Activated naive CD8-positive, alpha-beta T cell treated with anti-CD3 and anti-CD28 coated beads, Interleukin-2, amount 50 U/mL, for 24 hours (primary cell): ENCODE measurements at regions not wholly inside any gene's neighbourhood (a gene's known extent, or its start where the extent isn't known, plus 50 kb on each side); places are given as distances from the start of the nearest gene placed in this dataset.

Experiments
- ATAC-seq: fragments of 150-1000 bp; cut with Tn5 transposase; one replicate; pipeline ENCODE4 v1.10.0; 2021
- DNase-seq: peaks from one replicate; pipeline ENCODE4 v3.0.0; 2021
- H3K27ac Mint-ChIP-seq: one replicate; pipeline ENCODE4 v1.8.0; 2021; ENCODE audit warnings: mild to moderate bottlenecking, mixed read lengths
- H3K27me3 Mint-ChIP-seq: one replicate; pipeline ENCODE4 v1.8.0; 2021; ENCODE audit warnings: mixed read lengths
- H3K36me3 Mint-ChIP-seq: one replicate; pipeline ENCODE4 v1.8.0; 2021; ENCODE audit warnings: low read depth, mixed read lengths
- H3K4me1 Mint-ChIP-seq: one replicate; pipeline ENCODE4 v1.8.0; 2021; ENCODE audit warnings: mixed read lengths
- H3K4me3 Mint-ChIP-seq: one replicate; pipeline ENCODE4 v1.8.0; 2021; ENCODE audit warnings: mild to moderate bottlenecking, moderate library complexity, mixed read lengths
- H3K9me3 Mint-ChIP-seq: one replicate; pipeline ENCODE4 v1.8.0; 2021; ENCODE audit warnings: mixed read lengths

- no peak for DNase-seq
- no peaks in the 10 kb centered on the region for H3K4me1 Mint-ChIP-seq
- H3K36me3 Mint-ChIP-seq, result no peaks in the 10 kb centered on the region
- H3K27me3 Mint-ChIP-seq, result no peaks in the 10 kb centered on the region
- H3K27ac Mint-ChIP-seq, result no peak overlapping the region
- ATAC-seq, result no peak
- peaks cover 7% of the 10 kb centered on the region for H3K9me3 Mint-ChIP-seq
- H3K4me3 Mint-ChIP-seq, result no peak overlapping the region
Measured at GRCh38 chr2:14297906-14298305, 334.6 kb upstream of the LRATD1 start.

- H3K4me1 Mint-ChIP-seq, result no peaks in the 10 kb centered on the region
- ATAC-seq, result no peak
- no peak overlapping the region for H3K27ac Mint-ChIP-seq
- DNase-seq, result no peak
- H3K36me3 Mint-ChIP-seq, result no peaks in the 10 kb centered on the region
- H3K4me3 Mint-ChIP-seq, result no peak overlapping the region
- H3K9me3 Mint-ChIP-seq, result peaks cover 3% of the 10 kb centered on the region
- H3K27me3 Mint-ChIP-seq, result no peaks in the 10 kb centered on the region
Measured at GRCh38 chr2:14301331-14301730, 331.2 kb upstream of the LRATD1 start.

GRCh38 chr2:14303366-14304115 lies 329.0 kb upstream of the LRATD1 start:
- no peak for ATAC-seq
- Mint-ChIP-seq H3K4me1 (no peaks in the 10 kb centered on the region), H3K4me3 (no peak overlapping the region), H3K27ac (no peak overlapping the region), H3K9me3 (peaks cover 8% of the 10 kb centered on the region), H3K27me3 (no peaks in the 10 kb centered on the region), H3K36me3 (no peaks in the 10 kb centered on the region)
- DNase-seq, result no peak

GRCh38 chr2:14304326-14304725 lies 328.2 kb upstream of the LRATD1 start:
- ATAC-seq, result no peak
- no peaks in the 10 kb centered on the region for H3K36me3 Mint-ChIP-seq
- H3K4me1 Mint-ChIP-seq, result no peaks in the 10 kb centered on the region
- H3K9me3 Mint-ChIP-seq, result peaks cover 8% of the 10 kb centered on the region
- no peaks in the 10 kb centered on the region for H3K27me3 Mint-ChIP-seq
- DNase-seq, result no peak
- H3K4me3 Mint-ChIP-seq, result no peak overlapping the region
- H3K27ac Mint-ChIP-seq, result no peak overlapping the region

- no peak for ATAC-seq
- Mint-ChIP-seq H3K27ac (no peak overlapping the region), H3K4me3 (no peak overlapping the region), H3K27me3 (no peaks in the 10 kb centered on the region), H3K9me3 (peaks cover 8% of the 10 kb centered on the region), H3K4me1 (no peaks in the 10 kb centered on the region), H3K36me3 (no peaks in the 10 kb centered on the region)
- no peak for DNase-seq
Measured at GRCh38 chr2:14306268-14306861, 326.2 kb upstream of the LRATD1 start.

GRCh38 chr2:14313341-14313740 lies 319.2 kb upstream of the LRATD1 start:
- Mint-ChIP-seq H3K27ac (no peak overlapping the region), H3K4me3 (no peak overlapping the region), H3K36me3 (no peaks in the 10 kb centered on the region), H3K27me3 (no peaks in the 10 kb centered on the region), H3K4me1 (no peaks in the 10 kb centered on the region), H3K9me3 (peaks cover under 1% of the 10 kb centered on the region)
- DNase-seq (no peak), ATAC-seq (no peak)

- Mint-ChIP-seq H3K27me3 (no peaks in the 10 kb centered on the region), H3K9me3 (no peaks in the 10 kb centered on the region), H3K4me3 (no peak overlapping the region), H3K4me1 (no peaks in the 10 kb centered on the region), H3K36me3 (no peaks in the 10 kb centered on the region), H3K27ac (no peak overlapping the region)
- DNase-seq (no peak), ATAC-seq (no peak)
Measured at GRCh38 chr2:14316594-14316993, 315.9 kb upstream of the LRATD1 start.

GRCh38 chr2:14321357-14321756 lies 311.2 kb upstream of the LRATD1 start:
- Mint-ChIP-seq H3K27me3 (no peaks in the 10 kb centered on the region), H3K9me3 (peaks cover 7% of the 10 kb centered on the region), H3K36me3 (no peaks in the 10 kb centered on the region), H3K4me1 (no peaks in the 10 kb centered on the region), H3K4me3 (no peak overlapping the region), H3K27ac (no peak overlapping the region)
- no peak for ATAC-seq
- no peak for DNase-seq

- Mint-ChIP-seq H3K27me3 (no peaks in the 10 kb centered on the region), H3K27ac (no peak overlapping the region), H3K4me1 (no peaks in the 10 kb centered on the region), H3K9me3 (peaks cover 7% of the 10 kb centered on the region), H3K36me3 (no peaks in the 10 kb centered on the region), H3K4me3 (no peak overlapping the region)
- ATAC-seq (no peak), DNase-seq (no peak)
Measured at GRCh38 chr2:14322306-14322705, 310.2 kb upstream of the LRATD1 start.

- no peaks in the 10 kb centered on the region for H3K36me3 Mint-ChIP-seq
- no peaks in the 10 kb centered on the region for H3K27me3 Mint-ChIP-seq
- no peak for ATAC-seq
- no peak overlapping the region for H3K4me3 Mint-ChIP-seq
- H3K4me1 Mint-ChIP-seq, result no peaks in the 10 kb centered on the region
- no peak overlapping the region for H3K27ac Mint-ChIP-seq
- no peak for DNase-seq
- H3K9me3 Mint-ChIP-seq, result peaks cover 11% of the 10 kb centered on the region
Measured at GRCh38 chr2:14324308-14324707, 308.2 kb upstream of the LRATD1 start.

- Mint-ChIP-seq H3K4me3 (no peak overlapping the region), H3K4me1 (no peaks in the 10 kb centered on the region), H3K27ac (no peak overlapping the region), H3K36me3 (no peaks in the 10 kb centered on the region), H3K9me3 (peaks cover 4% of the 10 kb centered on the region), H3K27me3 (no peaks in the 10 kb centered on the region)
- ATAC-seq (no peak), DNase-seq (no peak)
Measured at GRCh38 chr2:14330884-14331283, 301.6 kb upstream of the LRATD1 start.

GRCh38 chr2:14336759-14337382 lies 295.6 kb upstream of the LRATD1 start:
- DNase-seq, result no peak
- H3K9me3 Mint-ChIP-seq, result no peaks in the 10 kb centered on the region
- no peak for ATAC-seq
- H3K36me3 Mint-ChIP-seq, result no peaks in the 10 kb centered on the region
- H3K4me1 Mint-ChIP-seq, result no peaks in the 10 kb centered on the region
- H3K27me3 Mint-ChIP-seq, result no peaks in the 10 kb centered on the region
- no peak overlapping the region for H3K27ac Mint-ChIP-seq
- no peak overlapping the region for H3K4me3 Mint-ChIP-seq

GRCh38 chr2:14340703-14341102 lies 291.8 kb upstream of the LRATD1 start:
- H3K4me3 Mint-ChIP-seq, result no peak overlapping the region
- no peak for ATAC-seq
- no peaks in the 10 kb centered on the region for H3K27me3 Mint-ChIP-seq
- no peak overlapping the region for H3K27ac Mint-ChIP-seq
- no peaks in the 10 kb centered on the region for H3K4me1 Mint-ChIP-seq
- H3K36me3 Mint-ChIP-seq, result no peaks in the 10 kb centered on the region
- DNase-seq, result no peak
- H3K9me3 Mint-ChIP-seq, result no peaks in the 10 kb centered on the region

- Mint-ChIP-seq H3K4me3 (no peak overlapping the region), H3K27ac (no peak overlapping the region), H3K27me3 (no peaks in the 10 kb centered on the region), H3K4me1 (no peaks in the 10 kb centered on the region), H3K36me3 (no peaks in the 10 kb centered on the region), H3K9me3 (peaks cover 5% of the 10 kb centered on the region)
- ATAC-seq (no peak), DNase-seq (no peak)
Measured at GRCh38 chr2:14342313-14342712, 290.2 kb upstream of the LRATD1 start.

GRCh38 chr2:14344355-14344754 lies 288.2 kb upstream of the LRATD1 start:
- no peaks in the 10 kb centered on the region for H3K4me1 Mint-ChIP-seq
- ATAC-seq (no peak), DNase-seq (no peak)
- no peak overlapping the region for H3K27ac Mint-ChIP-seq
- H3K9me3 Mint-ChIP-seq, result peaks cover 6% of the 10 kb centered on the region
- no peaks in the 10 kb centered on the region for H3K36me3 Mint-ChIP-seq
- H3K4me3 Mint-ChIP-seq, result no peak overlapping the region
- no peaks in the 10 kb centered on the region for H3K27me3 Mint-ChIP-seq
